ENCODE measurements at regions not wholly inside any gene's neighbourhood (a gene's known extent, or its start where the extent isn't known, plus 50 kb on each side); places are given as distances from the start of the nearest gene placed in this dataset.

GRCh38 chr1:209045331-209046057, 538.0 kb upstream of the CAMK1G start:
- DNase-seq, result no peak

GRCh38 chr1:209046058-209046417, 537.5 kb upstream of the CAMK1G start:
- DNase-seq, result no peak

GRCh38 chr1:209046935-209047334, 536.6 kb upstream of the CAMK1G start:
- DNase-seq, result no peak

DNA sequence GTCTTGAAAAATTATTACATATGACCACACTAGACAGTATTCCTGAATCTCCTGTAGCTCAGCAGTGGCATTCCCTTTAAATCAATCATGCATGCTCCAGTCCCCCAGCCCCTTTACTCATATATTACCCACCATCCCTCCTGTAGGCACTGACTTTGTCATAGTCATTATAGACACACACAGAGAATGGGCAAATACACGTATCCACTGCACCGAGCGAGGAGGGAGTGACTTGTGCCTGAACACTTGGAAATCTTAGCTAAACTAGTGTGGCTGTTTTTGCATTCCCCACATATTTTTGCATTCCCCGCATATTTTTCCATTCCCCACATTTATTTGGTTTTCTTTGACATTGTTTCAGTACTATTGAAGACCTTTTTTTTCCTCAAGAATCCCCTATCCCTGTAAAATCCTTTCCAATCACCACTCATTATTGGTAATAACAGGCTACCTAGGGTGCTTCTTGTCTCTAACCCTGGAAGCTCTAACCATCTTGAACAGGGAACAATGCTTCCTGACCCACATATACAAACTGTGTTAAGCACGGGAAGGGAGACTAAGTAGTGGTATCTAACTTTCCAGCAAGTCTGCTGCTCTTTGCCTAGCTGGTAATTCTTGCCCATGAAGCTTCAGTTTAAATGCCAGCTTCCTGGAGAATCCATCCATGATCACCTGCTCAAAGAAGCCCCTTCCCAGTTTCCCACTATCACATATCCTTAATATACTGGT, 534.4 kb upstream of the CAMK1G start:
- no peak for DNase-seq

- DNase-seq, result no peak
These were observed 531.9 kb upstream of the CAMK1G start for GRCh38 chr1:209051570-209051969.

- DNase-seq, result no peak
These were observed 529.9 kb upstream of the CAMK1G start for GRCh38 chr1:209053587-209053986.

GRCh38 chr1:209057083-209057482, 526.4 kb upstream of the CAMK1G start:
- no peak for DNase-seq

DNA sequence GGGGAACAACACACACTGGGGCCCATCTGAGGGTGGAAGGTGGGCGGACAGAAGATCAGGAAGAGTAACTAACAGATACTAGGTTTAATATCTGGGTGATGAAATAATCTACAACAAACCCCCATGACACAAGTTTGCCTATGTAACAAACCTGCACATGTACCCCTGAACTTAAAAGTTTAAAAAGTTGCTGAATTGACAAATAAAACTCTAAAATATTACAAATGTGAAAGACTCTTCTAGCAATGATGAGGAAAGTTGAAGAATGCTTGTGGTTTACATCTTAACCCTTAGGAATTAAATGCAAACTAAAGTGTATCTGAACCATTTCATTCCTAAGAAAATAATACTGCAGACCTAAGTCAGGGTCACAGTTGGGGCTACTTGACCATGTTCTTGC, 525.6 kb upstream of the CAMK1G start:
- DNase-seq, result no peak

DNA sequence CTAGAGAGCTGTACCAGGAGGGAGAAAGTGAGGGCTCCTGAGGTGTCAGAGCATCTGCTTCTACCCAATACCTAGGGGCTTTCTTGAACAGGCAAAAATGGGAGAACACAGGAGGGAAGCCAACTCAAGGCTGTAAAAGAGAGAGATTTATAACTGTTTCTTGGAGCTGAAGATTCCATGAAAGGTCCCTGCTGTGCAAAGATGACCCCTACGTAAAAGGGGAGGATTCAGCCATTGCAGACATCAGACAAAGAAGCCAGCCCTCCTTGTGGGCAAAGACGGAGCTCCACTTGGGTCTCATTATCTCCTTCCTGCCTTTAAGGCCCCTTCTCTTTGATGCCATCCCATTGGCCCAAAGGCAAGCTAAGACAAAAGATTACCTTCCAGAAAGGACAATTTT, 524.1 kb upstream of the CAMK1G start:
- no peak for DNase-seq

- DNase-seq, result no peak
These were observed 523.5 kb upstream of the CAMK1G start for GRCh38 chr1:209059981-209060380.

DNA sequence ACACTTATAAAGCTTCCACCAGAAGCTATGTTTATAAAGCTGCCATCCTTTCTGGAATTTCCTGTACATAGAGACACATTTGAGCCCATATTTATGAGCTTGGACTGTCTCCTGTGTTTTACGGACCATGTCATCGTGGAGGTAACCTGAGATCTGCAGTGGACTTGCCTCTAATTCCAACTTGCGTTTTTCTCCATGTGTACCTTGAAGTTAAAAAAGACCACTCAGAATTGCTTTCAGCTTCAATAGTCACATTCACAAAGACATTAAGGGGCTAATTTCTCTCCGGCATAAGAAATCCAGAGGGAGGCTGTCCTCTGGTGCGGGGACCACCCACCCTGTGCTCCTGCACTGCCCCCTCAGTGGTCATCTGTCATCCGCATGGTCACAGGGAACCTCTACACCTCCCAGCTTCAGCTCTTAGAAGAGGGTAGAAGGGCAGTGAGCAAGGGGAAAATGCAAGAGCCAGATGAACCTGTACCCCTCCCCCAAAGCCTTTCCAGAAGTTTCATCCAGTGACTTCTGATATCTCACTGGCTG, 521.4 kb upstream of the CAMK1G start:
- no peak for DNase-seq

DNA sequence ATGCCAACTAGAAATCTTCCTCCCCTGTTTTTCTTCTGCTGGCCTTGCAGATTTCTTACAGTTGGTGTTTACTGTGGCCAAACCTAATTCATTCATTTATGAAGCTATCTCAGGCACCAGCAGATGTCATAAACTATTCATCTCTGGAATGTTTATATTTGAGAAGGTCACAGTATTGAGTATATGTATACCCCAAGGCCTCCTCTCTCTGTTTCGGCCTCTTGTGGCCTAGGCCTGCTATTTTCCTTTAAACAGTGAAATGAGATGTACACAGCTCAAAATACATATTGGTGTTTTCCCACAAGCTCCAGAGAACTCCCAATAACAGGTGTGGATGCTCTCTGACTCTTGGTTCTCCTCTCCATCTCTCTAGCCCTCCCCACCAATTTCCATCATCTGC, 520.7 kb upstream of the CAMK1G start:
- no peak for DNase-seq

DNA sequence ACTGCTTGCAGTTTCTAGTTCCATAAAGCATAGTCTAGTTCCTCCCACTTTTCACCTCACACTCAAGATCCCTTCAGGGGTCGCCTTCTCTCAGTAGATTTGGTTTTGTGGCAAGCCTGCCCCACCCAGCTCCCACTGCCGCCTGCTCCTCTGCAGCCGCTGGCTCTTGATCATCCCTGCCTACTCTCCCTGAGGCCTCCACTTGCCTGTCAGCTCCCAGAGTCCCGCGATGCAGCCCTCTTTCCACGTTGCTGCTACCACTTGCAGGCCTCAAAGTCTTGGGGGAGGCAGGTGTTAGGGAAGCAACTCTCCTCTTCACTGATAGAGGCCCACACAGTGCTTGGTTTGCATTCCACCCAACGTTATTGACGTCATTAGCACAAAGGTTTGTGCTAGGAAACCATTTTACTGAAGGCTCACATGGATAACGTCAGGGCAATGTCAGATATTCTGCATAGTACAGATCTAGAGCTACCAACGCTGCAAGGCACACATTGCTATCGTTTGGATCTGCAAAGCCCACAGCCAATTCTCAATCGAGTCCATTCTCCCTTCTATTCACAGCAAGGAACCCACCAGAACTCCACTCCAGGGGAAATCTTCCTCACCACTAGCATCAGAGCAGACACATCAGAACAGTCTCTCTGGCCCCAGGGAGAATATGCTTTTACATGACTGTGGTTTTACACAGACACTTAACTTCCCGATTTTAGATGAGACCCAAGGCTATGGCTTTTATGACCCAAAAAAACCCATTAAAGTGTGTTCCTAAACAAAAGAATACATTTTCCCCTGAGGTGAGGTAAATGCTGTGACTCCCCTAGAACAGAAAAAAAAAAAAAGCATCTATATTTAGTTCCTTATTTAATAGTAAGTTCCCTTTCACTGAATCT, 519.5 kb upstream of the CAMK1G start:
- DNase-seq, result no peak

DNA sequence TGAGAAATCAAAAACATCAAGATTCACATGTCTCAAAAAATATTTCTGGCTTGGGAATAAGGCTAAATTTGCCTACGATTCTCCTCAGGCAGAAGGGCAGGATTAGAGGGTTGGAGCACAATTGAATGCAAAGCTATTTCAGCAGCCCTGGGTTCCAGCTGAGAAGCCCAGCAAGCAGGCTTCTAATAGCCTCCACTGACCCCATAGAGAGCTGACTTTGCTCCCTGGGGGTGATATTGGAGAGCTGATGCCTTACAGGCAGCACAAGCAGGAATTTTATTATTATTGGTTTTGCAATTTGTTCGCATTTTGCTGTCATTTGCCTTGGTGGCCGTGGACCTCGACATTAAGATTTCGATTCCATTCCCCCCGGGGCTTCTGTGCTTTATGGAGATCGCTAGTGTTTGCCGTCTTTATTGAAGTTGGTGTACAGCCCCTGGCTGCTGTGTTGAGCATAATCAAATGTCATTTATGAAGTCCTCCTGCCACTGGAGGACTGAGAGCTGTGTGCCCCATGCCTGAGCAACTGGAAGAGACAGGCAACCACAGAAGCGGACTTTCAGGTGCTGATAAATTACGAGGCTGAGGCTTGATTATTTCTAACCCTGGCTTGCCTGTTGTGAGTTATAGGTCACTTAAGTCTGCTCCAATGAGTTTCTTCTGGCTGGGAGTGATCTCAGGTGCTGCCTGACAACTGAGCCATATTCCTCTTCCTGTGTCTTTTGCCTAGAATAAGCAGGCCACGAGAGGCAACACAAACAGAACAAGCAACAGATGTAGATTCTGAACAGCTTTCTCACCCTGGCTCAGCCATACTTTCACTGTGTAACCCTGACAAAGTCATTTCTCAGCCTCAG, 518.4 kb upstream of the CAMK1G start:
- DNase-seq, result no peak

DNA sequence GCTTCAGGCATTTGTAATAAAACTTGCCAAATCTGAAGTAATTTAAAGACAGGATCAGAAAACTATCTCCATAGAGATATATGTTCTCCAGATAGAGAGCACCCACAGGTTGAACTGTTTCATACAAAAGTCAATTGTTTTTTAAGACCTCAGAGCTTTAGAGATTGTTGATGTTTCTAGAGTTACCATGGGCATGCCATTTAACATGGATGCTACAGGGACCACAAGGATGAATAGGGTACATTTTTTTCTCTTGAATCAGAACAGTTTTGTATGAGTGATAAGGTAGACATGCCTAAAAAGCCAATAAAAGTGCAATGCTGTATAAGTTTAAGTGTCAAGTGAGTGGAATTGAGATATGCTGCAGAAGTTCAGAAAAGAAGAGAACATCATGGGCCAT, 511.0 kb upstream of the CAMK1G start:
- DNase-seq, result no peak

GRCh38 chr1:209073879-209074278, 509.6 kb upstream of the CAMK1G start:
- DNase-seq, result no peak

DNA sequence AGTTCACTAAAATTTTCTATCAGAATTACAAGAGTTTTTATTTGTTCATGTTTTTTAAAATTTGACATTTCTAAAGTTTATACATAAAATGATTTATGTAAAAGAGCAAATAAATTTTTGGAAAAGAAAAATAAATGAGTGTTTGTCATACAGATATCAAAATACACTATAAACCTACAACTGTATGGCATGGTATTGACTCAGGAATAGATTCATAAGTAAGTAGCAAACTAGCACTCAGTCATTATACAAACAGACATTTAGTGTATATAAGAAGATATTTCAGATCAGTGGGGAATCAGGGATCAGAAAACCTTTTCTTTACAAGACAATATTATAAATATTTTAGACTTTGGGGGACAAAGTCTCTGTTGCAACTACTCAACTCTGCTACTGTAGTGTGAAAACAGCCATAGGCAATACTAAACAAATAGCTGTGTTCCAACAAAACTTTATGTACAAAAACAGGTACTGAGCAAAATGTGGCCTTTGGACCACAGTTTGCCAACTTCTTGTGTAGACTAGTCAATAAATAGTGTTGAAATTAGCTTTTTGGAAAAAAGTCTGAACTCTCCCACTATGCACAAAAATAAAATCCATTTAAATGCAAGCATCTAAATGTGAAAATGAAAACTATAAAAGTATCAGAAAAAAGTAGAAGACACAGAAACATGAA, 508.8 kb upstream of the CAMK1G start:
- DNase-seq, result no peak

DNA sequence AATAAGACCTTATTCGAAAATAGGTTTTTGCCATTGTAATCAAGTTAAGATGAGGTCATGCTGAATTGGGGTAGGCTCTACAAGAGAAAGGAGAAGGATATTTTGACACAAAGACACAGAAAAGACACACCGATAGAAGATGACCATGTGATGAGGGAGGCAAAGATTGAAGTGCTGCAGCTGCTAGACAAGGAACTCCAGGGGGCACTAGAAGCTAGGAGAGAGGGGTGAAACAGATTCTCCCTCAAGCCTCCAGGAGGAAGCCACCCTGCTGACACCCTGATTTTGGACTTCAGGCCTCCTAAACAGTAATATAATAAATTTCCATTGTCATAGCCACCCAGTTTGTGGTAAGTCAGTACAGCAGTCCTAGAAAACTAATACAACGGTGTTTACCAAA, 506.8 kb upstream of the CAMK1G start:
- no peak for DNase-seq

GRCh38 chr1:209080170-209080781, 503.2 kb upstream of the CAMK1G start:
- no peak for DNase-seq

DNA sequence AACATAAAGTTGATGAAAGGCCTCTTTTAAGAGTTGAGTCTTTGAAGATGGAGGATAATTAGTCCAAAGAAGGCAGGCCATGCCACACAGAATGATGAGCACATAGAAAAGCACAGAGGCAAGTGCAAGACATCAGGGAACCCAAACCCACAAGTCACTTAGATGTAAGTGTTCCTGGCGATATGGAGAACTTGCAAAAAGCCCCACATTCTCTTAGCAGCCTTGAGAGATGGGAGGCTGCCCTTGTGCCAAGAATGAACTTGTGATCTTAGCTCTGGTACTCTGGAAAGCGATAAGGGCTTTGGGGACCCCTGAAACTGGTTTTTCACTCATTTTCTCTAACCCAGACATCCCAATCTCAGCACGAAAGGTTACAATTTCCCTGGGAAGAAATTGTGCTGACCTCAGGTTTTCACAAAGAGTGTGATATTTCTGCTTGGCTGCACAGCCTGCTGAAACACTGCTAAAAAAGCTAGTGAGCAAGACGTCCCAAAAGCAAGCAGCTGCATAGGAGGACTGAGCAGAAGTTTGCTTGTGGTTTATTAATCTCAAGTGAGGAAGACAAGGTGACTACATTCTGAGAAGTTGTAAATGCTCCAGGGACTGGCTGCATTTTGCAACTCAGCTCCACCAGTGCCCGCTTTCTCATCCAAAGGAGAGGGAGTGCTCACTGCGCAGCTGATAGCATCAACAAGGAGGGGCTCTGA, 496.9 kb upstream of the CAMK1G start:
- no peak for DNase-seq

GRCh38 chr1:209094384-209094783, 489.1 kb upstream of the CAMK1G start:
- no peak for DNase-seq

Data from hippocampal formation (tissue), 2 donors.